ENCODE measurements at regions not wholly inside any gene's neighbourhood (a gene's known extent, or its start where the extent isn't known, plus 50 kb on each side); places are given as distances from the start of the nearest gene placed in this dataset.
"Not testable (repeated sequence)": the region's sequence is repeated elsewhere in the genome, so short reads cannot be mapped to it uniquely, and the experiment has no call there.

DNA sequence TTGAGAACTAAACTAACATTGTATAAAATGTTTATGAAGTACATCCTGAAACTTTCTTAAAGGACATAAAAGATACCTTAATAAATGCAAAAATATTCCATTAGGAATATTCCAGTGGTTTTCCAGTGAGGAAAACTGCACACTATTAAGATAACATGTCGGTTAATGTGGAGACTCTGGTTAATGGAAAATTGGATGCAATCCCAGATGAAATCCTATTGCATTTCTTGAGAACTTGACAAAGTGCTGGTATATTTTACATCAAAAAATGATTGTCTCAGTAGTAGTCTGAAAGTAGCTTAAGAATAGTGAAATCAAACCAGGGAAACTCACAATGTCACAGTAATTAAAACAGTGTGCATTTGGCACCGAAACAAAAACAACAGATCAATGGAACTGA is 202.5 kb upstream of the MON1B start:
- DNase-seq, result no peak

GRCh38 chr16:77002644-77003043 is 188.3 kb upstream of the MON1B start:
- DNase-seq, result no peak

- DNase-seq, result peak; percentile 32
Measured at GRCh38 chr16:77009453-77009852, 181.5 kb upstream of the MON1B start.

GRCh38 chr16:77014441-77014840 is 176.5 kb upstream of the MON1B start:
- DNase-seq, result no peak

- DNase-seq, result no peak
Measured at GRCh38 chr16:77030600-77030999, 160.4 kb upstream of the MON1B start.

GRCh38 chr16:77033516-77033915 is 157.5 kb upstream of the MON1B start:
- no peak for DNase-seq

DNA sequence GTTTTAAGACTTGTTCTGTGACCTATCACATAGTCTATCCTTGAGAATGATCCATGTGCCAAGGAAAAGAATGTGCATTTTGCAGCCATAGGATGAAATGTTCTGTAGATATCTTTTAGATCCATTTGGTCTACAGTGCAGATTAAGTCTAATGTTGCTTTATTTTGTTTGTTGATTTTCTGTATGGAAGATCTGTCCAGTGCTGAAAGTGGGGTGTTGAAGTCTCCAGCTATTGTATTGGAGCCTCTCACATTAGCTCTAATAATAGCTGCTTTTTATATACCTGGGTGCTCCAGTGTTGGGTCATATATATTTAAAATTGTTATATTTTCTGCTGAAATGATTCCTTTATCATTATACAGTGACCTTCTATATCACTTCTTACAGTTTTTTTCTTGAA is 155.6 kb upstream of the MON1B start:
- DNase-seq, result no peak

DNA sequence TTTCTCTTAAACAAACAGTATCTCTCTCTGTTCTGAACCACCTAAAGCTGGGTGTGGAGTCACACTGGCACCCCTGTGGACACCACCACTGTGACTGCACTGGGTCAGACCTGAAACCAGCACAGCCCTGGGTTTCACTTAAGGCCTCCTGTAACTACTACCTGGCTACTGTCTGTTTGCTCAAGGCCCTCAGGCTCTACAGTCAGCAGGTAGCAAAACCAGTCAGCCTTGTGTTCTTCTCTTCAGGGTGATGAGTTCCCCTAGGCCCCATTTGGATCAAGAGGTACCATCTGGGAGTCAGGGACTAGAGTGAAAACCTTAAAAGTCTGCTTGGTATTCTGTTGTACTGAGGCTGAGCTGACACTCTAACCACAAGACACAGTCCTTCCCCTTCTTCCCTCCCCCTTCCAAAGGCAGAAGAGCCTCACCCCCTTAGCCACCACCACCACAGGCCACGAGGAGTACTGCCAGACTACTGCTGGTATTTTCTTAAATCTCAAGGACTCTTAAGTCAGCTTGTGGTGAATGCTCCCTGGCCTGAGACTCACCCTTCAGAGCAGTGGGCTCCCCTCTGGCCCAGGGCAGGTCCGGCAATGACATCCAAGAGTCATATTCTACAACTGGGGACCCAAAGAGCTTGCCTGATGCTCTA is 153.2 kb upstream of the MON1B start:
- no peak for DNase-seq

- no peak for DNase-seq
Measured at GRCh38 chr16:77041468-77041867, 149.5 kb upstream of the MON1B start.

GRCh38 chr16:77043076-77043475 is 147.9 kb upstream of the MON1B start:
- DNase-seq, result peak; percentile 63

GRCh38 chr16:77046206-77046605 is 144.8 kb upstream of the MON1B start:
- DNase-seq, result no peak

- DNase-seq, result no peak
Measured at GRCh38 chr16:77048085-77048484, 142.9 kb upstream of the MON1B start.

- DNase-seq, result no peak
Measured at GRCh38 chr16:77049577-77049976, 141.4 kb upstream of the MON1B start.

DNA sequence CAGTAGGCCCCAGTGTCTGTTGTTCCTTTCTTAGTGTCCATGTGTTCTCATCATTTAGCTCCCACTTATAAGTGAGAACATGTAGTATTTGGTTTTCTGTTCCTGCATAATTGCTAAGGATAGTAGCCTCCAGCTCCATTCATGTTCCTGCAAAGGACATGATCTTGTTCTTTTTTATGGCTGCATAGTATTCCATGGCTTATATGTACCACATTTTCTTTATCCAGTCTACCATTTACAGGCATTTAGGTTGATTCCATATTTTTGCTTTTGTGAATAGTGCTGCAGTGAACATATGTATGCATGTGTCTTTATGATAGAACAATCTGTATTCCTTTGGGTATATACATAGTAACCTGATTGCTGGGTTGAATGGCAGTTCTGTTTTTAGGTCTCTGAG is 134.4 kb upstream of the MON1B start:
- not testable (repeated sequence) for DNase-seq

DNA sequence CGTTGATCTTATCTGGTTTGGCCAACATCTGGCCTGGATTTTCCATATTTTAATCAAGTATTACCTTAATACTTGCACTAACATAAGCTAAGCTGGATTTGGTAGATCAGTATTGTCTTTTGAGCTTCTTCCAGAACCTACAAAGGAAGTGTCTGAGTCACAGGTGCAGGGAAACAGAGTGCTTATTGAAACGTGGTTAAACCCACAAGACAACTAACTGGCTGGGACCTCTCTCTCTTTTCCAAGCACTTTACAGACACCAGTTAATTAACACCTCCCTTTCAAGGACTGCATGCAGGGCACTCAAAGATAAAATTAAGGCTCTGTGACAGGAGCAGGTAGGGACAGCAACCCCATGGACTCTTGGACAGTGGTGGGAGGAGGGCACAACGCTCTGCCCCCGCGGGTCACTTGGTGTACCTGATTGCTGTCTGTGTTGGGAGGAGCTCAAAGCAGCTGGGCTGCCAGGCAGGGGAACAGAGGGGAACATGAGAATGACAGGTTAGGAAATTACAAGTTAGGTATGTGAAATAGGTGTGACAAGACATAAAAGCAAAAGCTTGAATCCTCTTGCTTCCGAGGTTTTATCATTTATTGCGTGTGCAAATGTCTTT is 133.7 kb upstream of the MON1B start:
- DNase-seq, result no peak

GRCh38 chr16:77059446-77059845 is 131.5 kb upstream of the MON1B start:
- DNase-seq, result no peak

DNA sequence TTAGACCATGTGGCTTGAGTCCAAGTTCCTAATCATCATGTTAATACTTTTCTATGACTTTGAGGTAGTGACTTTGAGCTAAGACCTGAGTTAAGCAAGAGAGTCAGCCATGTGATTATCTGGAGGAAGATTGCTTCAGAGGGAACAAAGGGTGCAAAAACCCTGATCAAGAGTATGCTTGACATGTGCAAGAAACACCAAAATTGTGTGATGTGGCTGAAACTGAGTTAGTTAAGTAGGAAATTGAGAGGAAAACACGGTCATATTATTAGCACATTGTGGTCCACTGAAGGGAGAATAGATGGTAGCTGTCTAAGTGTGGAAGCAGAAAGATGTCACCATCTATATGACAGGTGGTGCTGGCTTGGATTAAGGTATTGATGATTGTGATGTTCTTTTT is 130.4 kb upstream of the MON1B start:
- DNase-seq, result no peak

- DNase-seq, result no peak
Measured at GRCh38 chr16:77062878-77063675, 127.9 kb upstream of the MON1B start.

GRCh38 chr16:77063676-77064016 is 127.3 kb upstream of the MON1B start:
- DNase-seq, result peak; percentile 48

- no peak for DNase-seq
Measured at GRCh38 chr16:77064037-77064436, 127.0 kb upstream of the MON1B start.

DNA sequence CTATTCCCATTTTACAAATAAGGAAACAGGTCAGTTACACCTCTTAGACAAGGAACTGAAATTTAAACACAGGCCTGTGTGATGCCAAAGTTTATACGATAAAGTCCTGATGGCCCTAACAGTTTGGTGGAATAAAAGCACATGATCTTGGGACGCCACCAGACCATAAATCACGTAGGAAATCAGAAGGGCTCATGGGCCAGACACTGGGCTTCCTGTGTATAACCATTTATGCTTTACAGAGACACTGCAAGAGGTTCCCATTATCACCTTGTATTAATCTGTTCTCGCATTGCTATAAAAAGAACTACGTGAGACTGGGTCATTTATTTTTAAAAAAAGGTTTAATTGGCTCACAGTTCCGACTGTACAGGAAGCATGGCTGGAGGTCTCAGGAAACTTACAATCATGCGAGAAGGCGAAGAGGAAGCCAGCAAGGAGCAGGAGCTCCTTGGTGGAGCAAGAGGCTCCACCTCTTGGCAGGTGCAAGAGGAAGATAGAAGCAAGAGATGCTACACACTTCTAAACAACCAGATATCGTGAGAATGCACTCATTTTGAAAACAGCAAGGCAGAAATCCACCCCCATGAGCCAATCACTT is 124.0 kb upstream of the MON1B start:
- no peak for DNase-seq

GRCh38 chr16:77067900-77068299 is 123.1 kb upstream of the MON1B start:
- no peak for DNase-seq

DNA sequence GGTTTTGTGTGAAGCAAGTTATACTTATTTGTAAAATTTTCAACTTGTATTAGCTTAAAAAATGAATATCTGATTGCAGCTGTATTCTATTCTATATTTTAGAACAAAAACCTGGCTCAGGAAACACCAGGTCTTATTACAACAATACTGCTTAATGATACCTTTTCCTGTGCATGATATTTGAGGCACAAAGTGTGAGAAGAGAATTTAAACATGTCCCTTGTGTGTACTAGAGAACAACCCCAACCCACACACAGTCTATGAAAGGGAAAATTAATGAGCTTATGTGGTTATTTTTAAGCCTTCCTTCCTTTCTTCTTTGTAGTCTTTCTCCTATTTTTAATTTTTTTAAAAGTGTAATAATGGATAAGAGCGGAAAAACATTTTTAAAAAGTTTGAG is 122.6 kb upstream of the MON1B start:
- DNase-seq, result no peak

- no peak for DNase-seq
Measured at GRCh38 chr16:77069929-77070328, 121.1 kb upstream of the MON1B start.
